HEK293T (cell line): ENCODE measurements at regions not wholly inside any gene's neighbourhood (a gene's known extent, or its start where the extent isn't known, plus 50 kb on each side); places are given as distances from the start of the nearest gene placed in this dataset.

Experiments
- TARDBP ChIP-seq: fragments of 450-650 bp; IDR thresholded peaks from 2 replicates; pipeline ENCODE4 v1.6.1; 2016
- ZNF384 ChIP-seq: fragments of 450-650 bp; IDR thresholded peaks from 2 replicates; pipeline ENCODE4 v1.6.1; 2016

GRCh38 chr17:20920095-20920814 is 122.6 kb downstream of the USP22 start:
- TF ChIP-seq TARDBP: no peak
- no peak for TF ChIP-seq ZNF384
